Naive thymus-derived CD4-positive, alpha-beta T cell (primary cell): ENCODE measurements at regions not wholly inside any gene's neighbourhood (a gene's known extent, or its start where the extent isn't known, plus 50 kb on each side); places are given as distances from the start of the nearest gene placed in this dataset.

ENCODE experiments used
- ATAC-seq: fragments of 150-1000 bp; cut with Tn5 transposase; 2 replicates; pipeline ENCODE4 v1.10.0; 2021; ENCODE audit warnings: mild to moderate bottlenecking, moderate library complexity
- CTCF ChIA-PET: fragments of 350-600 bp; sonication (Branson Sonifier 250); formaldehyde crosslinking; loops from one replicate; lab custom pipeline; 2021; ENCODE audit warnings: antibody characterized with exemption; lab: Charles Lee
- POLR2A ChIA-PET: fragments of 350-600 bp; sonication (Branson Sonifier 250); formaldehyde crosslinking; loops from one replicate; lab custom pipeline; 2021; ENCODE audit warnings: antibody characterized with exemption, inconsistent platforms; lab: Charles Lee
- DNase-seq, 9 donors: peaks; one replicate each; pipeline versions ENCODE4 v3.0.0 to v3.0.0-alpha.2; 2020 to 2022; ENCODE audit warnings: mixed read lengths in 1 of 9
- H3K27ac ChIP-seq: one replicate; pipeline ENCODE4 v1.7.0; 2013; ENCODE audit warnings: mild to moderate bottlenecking, low read depth, low read length, moderate library complexity
- H3K27me3 ChIP-seq, 2 donors: one replicate each; pipeline ENCODE4 v1.7.0; 2013; ENCODE audit warnings: low read length in 2 of 2, mild to moderate bottlenecking in 2 of 2, moderate library complexity in 2 of 2; ENCODE audit not compliant: control insufficient read depth in 2 of 2, insufficient read depth in 2 of 2
- H3K36me3 ChIP-seq, 3 experiments: 1 replicate in 2 of 3; 2 replicates in 1 of 3; pipeline ENCODE4 v1.7.0; 2013; ENCODE audit warnings: low read length in 3 of 3, mild to moderate bottlenecking in 3 of 3, moderate library complexity in 1 of 3; ENCODE audit not compliant: insufficient read depth in 3 of 3, control insufficient read depth in 2 of 3
- H3K4me1 ChIP-seq, 2 donors: one replicate each; pipeline ENCODE4 v1.7.0; 2013; ENCODE audit warnings: low read length in 2 of 2, mild to moderate bottlenecking in 2 of 2, moderate library complexity in 1 of 2; ENCODE audit not compliant: control insufficient read depth in 2 of 2, insufficient read depth in 2 of 2
- H3K4me3 ChIP-seq: 2 replicates; pipeline ENCODE4 v1.7.0; 2013; ENCODE audit warnings: mild to moderate bottlenecking, low read length
- H3K9me3 ChIP-seq, 3 experiments: 1 replicate in 2 of 3; 2 replicates in 1 of 3; pipeline ENCODE4 v1.7.0; 2013; ENCODE audit warnings: low read length in 3 of 3; ENCODE audit not compliant: control insufficient read depth in 2 of 3
- H3K27ac Mint-ChIP-seq, 9 donors: one replicate each; pipeline ENCODE4 v1.8.0; 2020 to 2022; ENCODE audit warnings: mixed read lengths in 9 of 9, mild to moderate bottlenecking in 8 of 9, moderate library complexity in 5 of 9, inconsistent platforms in 2 of 9
- H3K27me3 Mint-ChIP-seq, 5 donors: one replicate each; pipeline ENCODE4 v1.8.0; 2021 to 2022; ENCODE audit warnings: mixed read lengths in 5 of 5, mild to moderate bottlenecking in 1 of 5
- H3K36me3 Mint-ChIP-seq, 5 donors: one replicate each; pipeline ENCODE4 v1.8.0; 2020 to 2022; ENCODE audit warnings: mixed read lengths in 5 of 5, mild to moderate bottlenecking in 3 of 5, inconsistent platforms in 1 of 5
- H3K4me1 Mint-ChIP-seq, 7 donors: one replicate each; pipeline ENCODE4 v1.8.0; 2020 to 2022; ENCODE audit warnings: mixed read lengths in 7 of 7, mild to moderate bottlenecking in 3 of 7, inconsistent platforms in 1 of 7
- H3K4me3 Mint-ChIP-seq, 10 donors: one replicate each; pipeline ENCODE4 v1.8.0; 2020 to 2022; ENCODE audit warnings: mild to moderate bottlenecking in 10 of 10, mixed read lengths in 10 of 10, moderate library complexity in 6 of 10, inconsistent platforms in 2 of 10
- H3K9me3 Mint-ChIP-seq, 11 donors: one replicate each; pipeline ENCODE4 v1.8.0; 2020 to 2022; ENCODE audit warnings: mixed read lengths in 11 of 11, mild to moderate bottlenecking in 4 of 11, inconsistent platforms in 1 of 11, moderate library complexity in 1 of 11
- intact Hi-C, 2 donors: fragments of 100-400 bp; cut with micrococcal nuclease; formaldehyde crosslinking; loops; one replicate each; pipeline ENCODE4 v1.15.1; 2023

- ChIA-PET CTCF (no interaction called here), POLR2A (no interaction called here)
- intact Hi-C loops: no loop called here
- Mint-ChIP-seq H3K36me3 (no peaks in the 10 kb centered on the region), H3K4me1 (no peaks in the 10 kb centered on the region), H3K9me3 (peaks cover 2 to 32% (median 4%) of the 10 kb centered on the region in 11 donors), H3K27me3 (no peaks in the 10 kb centered on the region), H3K4me3 (no peak overlapping the region), H3K27ac (no peak overlapping the region)
- no peak for DNase-seq
- Histone ChIP-seq H3K4me1 (no peaks in the 10 kb centered on the region), H3K9me3 (no peaks in the 10 kb centered on the region), H3K27ac (no peak overlapping the region), H3K27me3 (no peaks in the 10 kb centered on the region), H3K4me3 (no peak overlapping the region), H3K36me3 (no peaks in the 10 kb centered on the region)
- ATAC-seq: no peak
These were observed 800.0 kb downstream of the CDH11 start for GRCh38 chr16:64321881-64322280.

GRCh38 chr16:64321066-64321465 lies 800.8 kb downstream of the CDH11 start:
- ChIA-PET CTCF (no interaction called here), POLR2A (no interaction called here)
- Histone ChIP-seq H3K36me3 (no peaks in the 10 kb centered on the region), H3K27ac (no peak overlapping the region), H3K27me3 (no peaks in the 10 kb centered on the region), H3K9me3 (no peaks in the 10 kb centered on the region), H3K4me3 (no peak overlapping the region), H3K4me1 (no peaks in the 10 kb centered on the region)
- ATAC-seq (no peak), DNase-seq (no peak)
- no peaks in the 10 kb centered on the region for H3K27me3 Mint-ChIP-seq
- intact Hi-C loops: no loop called here
- H3K4me1 Mint-ChIP-seq: no peaks in the 10 kb centered on the region
- no peak overlapping the region for H3K4me3 Mint-ChIP-seq
- H3K9me3 Mint-ChIP-seq: peaks cover 2 to 31% (median 6%) of the 10 kb centered on the region in 11 donors
- no peaks in the 10 kb centered on the region for H3K36me3 Mint-ChIP-seq
- no peak overlapping the region for H3K27ac Mint-ChIP-seq

GRCh38 chr16:64317601-64318000 lies 804.3 kb downstream of the CDH11 start:
- Mint-ChIP-seq H3K4me3 (no peak overlapping the region), H3K9me3 (peaks cover 2 to 30% (median 10%) of the 10 kb centered on the region in 11 donors), H3K36me3 (no peaks in the 10 kb centered on the region), H3K27me3 (no peaks in the 10 kb centered on the region), H3K4me1 (no peaks in the 10 kb centered on the region), H3K27ac (no peak overlapping the region)
- no peaks in the 10 kb centered on the region for H3K4me1 ChIP-seq
- no peak overlapping the region for H3K4me3 ChIP-seq
- no peak for DNase-seq
- H3K9me3 ChIP-seq: no peaks in the 10 kb centered on the region
- no peak overlapping the region for H3K27ac ChIP-seq
- H3K27me3 ChIP-seq: no peaks in the 10 kb centered on the region
- intact Hi-C loops: no loop called here
- no peaks in the 10 kb centered on the region for H3K36me3 ChIP-seq
- ChIA-PET CTCF (no interaction called here), POLR2A (no interaction called here)
- ATAC-seq: no peak

- peaks cover 0 to under 1% (median 0%) of the 10 kb centered on the region in 5 donors for H3K36me3 Mint-ChIP-seq
- no peak for DNase-seq
- H3K4me3 ChIP-seq: no peak overlapping the region
- peaks cover 0 to 3% (median 0%) of the 10 kb centered on the region in 3 experiments for H3K9me3 ChIP-seq
- no peak for ATAC-seq
- intact Hi-C loops: no loop called here
- H3K27me3 Mint-ChIP-seq: no peaks in the 10 kb centered on the region
- no peaks in the 10 kb centered on the region for H3K27me3 ChIP-seq
- POLR2A ChIA-PET: no interaction called here
- H3K4me1 ChIP-seq: no peaks in the 10 kb centered on the region
- peaks cover 6 to 40% (median 16%) of the 10 kb centered on the region in 11 donors for H3K9me3 Mint-ChIP-seq
- H3K36me3 ChIP-seq: no peaks in the 10 kb centered on the region
- CTCF ChIA-PET: no interaction called here
- no peak overlapping the region for H3K27ac ChIP-seq
- H3K27ac Mint-ChIP-seq: no peak overlapping the region
- no peak overlapping the region for H3K4me3 Mint-ChIP-seq
- H3K4me1 Mint-ChIP-seq: no peaks in the 10 kb centered on the region
These were observed 808.1 kb downstream of the CDH11 start for GRCh38 chr16:64313726-64314125.

GRCh38 chr16:64312980-64313379 lies 808.9 kb downstream of the CDH11 start:
- Mint-ChIP-seq H3K9me3 (peaks cover 9 to 40% (median 17%) of the 10 kb centered on the region in 11 donors), H3K27ac (no peak overlapping the region), H3K27me3 (no peaks in the 10 kb centered on the region), H3K4me1 (no peaks in the 10 kb centered on the region), H3K4me3 (no peak overlapping the region), H3K36me3 (peaks cover 0 to 5% (median 0%) of the 10 kb centered on the region in 5 donors)
- no peaks in the 10 kb centered on the region for H3K36me3 ChIP-seq
- ChIA-PET POLR2A (no interaction called here), CTCF (no interaction called here)
- no peaks in the 10 kb centered on the region for H3K27me3 ChIP-seq
- no peaks in the 10 kb centered on the region for H3K4me1 ChIP-seq
- no peak overlapping the region for H3K27ac ChIP-seq
- peaks cover 0 to 3% (median 0%) of the 10 kb centered on the region in 3 experiments for H3K9me3 ChIP-seq
- ATAC-seq (no peak), DNase-seq (no peak)
- intact Hi-C loops: no loop called here
- H3K4me3 ChIP-seq: no peak overlapping the region

- Histone ChIP-seq H3K36me3 (no peaks in the 10 kb centered on the region), H3K27ac (no peak overlapping the region), H3K4me1 (no peaks in the 10 kb centered on the region), H3K9me3 (peaks cover 0 to 3% (median 3%) of the 10 kb centered on the region in 3 experiments), H3K27me3 (no peaks in the 10 kb centered on the region), H3K4me3 (no peak overlapping the region)
- Mint-ChIP-seq H3K9me3 (peaks cover 12 to 45% (median 21%) of the 10 kb centered on the region in 11 donors), H3K36me3 (peaks cover 0 to 5% (median 0%) of the 10 kb centered on the region in 5 donors), H3K27ac (no peak overlapping the region), H3K4me3 (no peak overlapping the region), H3K27me3 (no peaks in the 10 kb centered on the region), H3K4me1 (no peaks in the 10 kb centered on the region)
- ATAC-seq (no peak), DNase-seq (no peak)
- intact Hi-C loops: no loop called here
- CTCF ChIA-PET: no interaction called here
- POLR2A ChIA-PET: no interaction called here
These were observed 809.6 kb downstream of the CDH11 start for GRCh38 chr16:64312292-64312691.

- H3K9me3 Mint-ChIP-seq: peaks cover 14 to 50% (median 22%) of the 10 kb centered on the region in 11 donors
- H3K4me3 Mint-ChIP-seq: no peak overlapping the region
- intact Hi-C loops: no loop called here
- Histone ChIP-seq H3K9me3 (peaks cover 0 to 10% (median 3%) of the 10 kb centered on the region in 3 experiments), H3K27ac (no peak overlapping the region), H3K4me1 (no peaks in the 10 kb centered on the region), H3K4me3 (no peak overlapping the region), H3K27me3 (no peaks in the 10 kb centered on the region), H3K36me3 (no peaks in the 10 kb centered on the region)
- CTCF ChIA-PET: no interaction called here
- H3K27ac Mint-ChIP-seq: no peak overlapping the region
- no peaks in the 10 kb centered on the region for H3K4me1 Mint-ChIP-seq
- no peaks in the 10 kb centered on the region for H3K27me3 Mint-ChIP-seq
- DNase-seq (no peak), ATAC-seq (no peak)
- POLR2A ChIA-PET: no interaction called here
- H3K36me3 Mint-ChIP-seq: peaks cover 0 to 11% (median 0%) of the 10 kb centered on the region in 5 donors
These were observed 810.6 kb downstream of the CDH11 start for GRCh38 chr16:64311241-64311640.
